Nephron progenitor cell (in vitro differentiated cells): ENCODE measurements at regions not wholly inside any gene's neighbourhood (a gene's known extent, or its start where the extent isn't known, plus 50 kb on each side); places are given as distances from the start of the nearest gene placed in this dataset.

Experiments
- DNase-seq: peaks from one replicate; pipeline ENCODE4 v3.0.0; 2021
- H3K27ac Mint-ChIP-seq: 2 replicates; pipeline ENCODE4 v1.8.0; 2021; ENCODE audit warnings: mild to moderate bottlenecking, moderate library complexity, mixed read lengths
- H3K27me3 Mint-ChIP-seq: 2 replicates; pipeline ENCODE4 v1.8.0; 2021; ENCODE audit warnings: mild to moderate bottlenecking, low read depth, mixed read lengths; ENCODE audit not compliant: poor library complexity
- H3K36me3 Mint-ChIP-seq: 2 replicates; pipeline ENCODE4 v1.8.0; 2021; ENCODE audit warnings: low read depth, mixed read lengths
- H3K4me1 Mint-ChIP-seq: 2 replicates; pipeline ENCODE4 v1.8.0; 2021; ENCODE audit warnings: mixed read lengths
- H3K4me3 Mint-ChIP-seq: 2 replicates; pipeline ENCODE4 v1.8.0; 2021; ENCODE audit warnings: mild to moderate bottlenecking, moderate library complexity, mixed read lengths
- H3K9me3 Mint-ChIP-seq: 2 replicates; pipeline ENCODE4 v1.8.0; 2021; ENCODE audit warnings: mild to moderate bottlenecking, moderate library complexity, mixed read lengths
- TF ChIP-seq, protein P1 (sequence below): fragments of 200-600 bp; sonication (generic); IDR thresholded peaks from 2 replicates; pipeline ENCODE4 v1.5.0; 2021; ENCODE audit warnings: antibody characterized with exemption

DNA sequence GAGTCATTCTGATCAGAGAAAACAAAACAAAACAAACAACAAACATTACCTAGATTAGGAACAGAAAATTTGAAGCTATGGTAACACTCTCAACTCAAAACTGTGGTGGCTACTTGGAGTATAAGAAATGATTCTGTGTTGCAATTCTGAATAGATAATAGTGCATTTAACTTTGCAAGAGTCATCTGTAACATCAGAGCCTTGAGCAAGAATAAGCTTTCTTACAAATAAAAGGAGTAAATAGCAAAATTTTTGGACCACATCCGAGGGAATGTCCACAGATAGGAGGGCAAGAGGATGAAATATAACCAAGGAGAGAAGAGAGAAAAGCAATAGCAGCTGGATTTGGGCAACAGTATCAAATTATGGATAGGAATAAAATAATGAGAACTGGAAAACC, 1090.6 kb downstream of the SLC6A15 start:
- Mint-ChIP-seq H3K9me3 (peaks cover 4% of the 10 kb centered on the region), H3K27ac (no peak overlapping the region), H3K36me3 (no peaks in the 10 kb centered on the region), H3K4me3 (no peak overlapping the region), H3K4me1 (peaks cover 6% of the 10 kb centered on the region), H3K27me3 (no peaks in the 10 kb centered on the region)
- no peak for DNase-seq
- TF ChIP-seq, protein P1, sequence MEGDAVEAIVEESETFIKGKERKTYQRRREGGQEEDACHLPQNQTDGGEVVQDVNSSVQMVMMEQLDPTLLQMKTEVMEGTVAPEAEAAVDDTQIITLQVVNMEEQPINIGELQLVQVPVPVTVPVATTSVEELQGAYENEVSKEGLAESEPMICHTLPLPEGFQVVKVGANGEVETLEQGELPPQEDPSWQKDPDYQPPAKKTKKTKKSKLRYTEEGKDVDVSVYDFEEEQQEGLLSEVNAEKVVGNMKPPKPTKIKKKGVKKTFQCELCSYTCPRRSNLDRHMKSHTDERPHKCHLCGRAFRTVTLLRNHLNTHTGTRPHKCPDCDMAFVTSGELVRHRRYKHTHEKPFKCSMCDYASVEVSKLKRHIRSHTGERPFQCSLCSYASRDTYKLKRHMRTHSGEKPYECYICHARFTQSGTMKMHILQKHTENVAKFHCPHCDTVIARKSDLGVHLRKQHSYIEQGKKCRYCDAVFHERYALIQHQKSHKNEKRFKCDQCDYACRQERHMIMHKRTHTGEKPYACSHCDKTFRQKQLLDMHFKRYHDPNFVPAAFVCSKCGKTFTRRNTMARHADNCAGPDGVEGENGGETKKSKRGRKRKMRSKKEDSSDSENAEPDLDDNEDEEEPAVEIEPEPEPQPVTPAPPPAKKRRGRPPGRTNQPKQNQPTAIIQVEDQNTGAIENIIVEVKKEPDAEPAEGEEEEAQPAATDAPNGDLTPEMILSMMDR, result no peak

DNA sequence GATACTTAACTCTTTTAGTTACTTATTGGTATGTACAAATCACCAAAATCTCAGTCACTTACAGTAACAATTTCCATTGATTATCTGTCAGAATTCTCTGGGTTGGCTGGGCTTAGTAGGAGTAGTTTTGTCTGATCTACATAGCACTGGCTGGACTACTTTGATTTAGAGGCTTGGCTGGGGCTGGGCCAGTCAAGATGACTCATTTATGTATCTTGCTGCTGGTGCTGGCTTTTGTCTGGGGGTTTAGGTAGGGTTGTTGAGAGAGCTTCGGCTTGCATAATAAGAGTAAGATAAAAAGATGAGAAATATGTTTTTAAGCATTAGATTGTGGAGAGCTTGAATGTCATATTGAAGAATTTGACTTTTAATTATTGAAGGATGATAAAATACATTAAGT, 1093.7 kb downstream of the SLC6A15 start:
- H3K4me3 Mint-ChIP-seq, result no peak overlapping the region
- H3K27ac Mint-ChIP-seq, result no peak overlapping the region
- H3K36me3 Mint-ChIP-seq, result no peaks in the 10 kb centered on the region
- peak; percentile 2 for DNase-seq
- TF ChIP-seq, protein P1, result no peak
- no peaks in the 10 kb centered on the region for H3K27me3 Mint-ChIP-seq
- H3K9me3 Mint-ChIP-seq, result peaks cover 3% of the 10 kb centered on the region
- H3K4me1 Mint-ChIP-seq, result peaks cover 6% of the 10 kb centered on the region

DNA sequence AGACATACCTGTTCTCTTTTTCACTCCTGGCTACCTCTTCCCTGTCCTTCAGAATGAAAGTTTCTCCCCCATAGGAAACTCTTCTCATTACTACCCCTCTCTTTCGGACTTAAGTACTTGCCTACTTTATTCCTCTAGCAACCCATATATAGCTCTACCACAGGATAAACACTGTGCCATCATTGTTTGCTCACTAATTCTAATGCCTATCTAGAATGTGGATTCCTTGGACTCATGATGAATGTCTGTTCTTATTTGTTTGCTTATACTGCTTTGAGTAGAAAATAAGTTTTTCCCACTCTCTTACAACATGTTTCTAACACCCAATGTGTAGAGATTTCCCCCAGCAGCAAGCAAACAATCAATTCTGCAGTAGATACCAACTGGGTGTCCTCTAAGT, 1094.9 kb downstream of the SLC6A15 start:
- Mint-ChIP-seq H3K36me3 (no peaks in the 10 kb centered on the region), H3K27me3 (no peaks in the 10 kb centered on the region), H3K9me3 (no peaks in the 10 kb centered on the region), H3K4me1 (peaks cover 6% of the 10 kb centered on the region), H3K27ac (no peak overlapping the region), H3K4me3 (no peak overlapping the region)
- no peak for DNase-seq
- TF ChIP-seq, protein P1, result no peak

DNA sequence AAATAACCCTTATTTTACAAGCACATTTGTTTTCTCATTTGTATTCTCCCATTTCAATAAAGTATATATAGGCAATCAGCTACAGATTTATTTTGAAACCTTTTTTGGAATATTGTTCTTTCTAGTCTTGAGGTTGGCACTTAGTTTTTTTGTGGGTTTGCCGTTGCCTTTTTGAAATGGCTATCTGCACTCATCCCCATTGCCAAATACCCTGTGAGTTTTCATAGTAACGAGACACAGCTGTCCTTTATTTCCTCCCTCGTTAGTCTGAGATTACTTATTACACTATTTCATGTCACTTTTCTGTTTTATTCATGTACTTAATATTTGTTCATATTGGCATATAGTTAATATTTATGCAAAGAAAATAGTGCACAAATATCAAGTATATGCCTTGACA, 1104.0 kb downstream of the SLC6A15 start:
- no peak overlapping the region for H3K4me3 Mint-ChIP-seq
- H3K27ac Mint-ChIP-seq, result no peak overlapping the region
- no peaks in the 10 kb centered on the region for H3K27me3 Mint-ChIP-seq
- no peaks in the 10 kb centered on the region for H3K36me3 Mint-ChIP-seq
- no peaks in the 10 kb centered on the region for H3K9me3 Mint-ChIP-seq
- H3K4me1 Mint-ChIP-seq, result no peaks in the 10 kb centered on the region
- TF ChIP-seq, protein P1, result no peak
- no peak for DNase-seq

DNA sequence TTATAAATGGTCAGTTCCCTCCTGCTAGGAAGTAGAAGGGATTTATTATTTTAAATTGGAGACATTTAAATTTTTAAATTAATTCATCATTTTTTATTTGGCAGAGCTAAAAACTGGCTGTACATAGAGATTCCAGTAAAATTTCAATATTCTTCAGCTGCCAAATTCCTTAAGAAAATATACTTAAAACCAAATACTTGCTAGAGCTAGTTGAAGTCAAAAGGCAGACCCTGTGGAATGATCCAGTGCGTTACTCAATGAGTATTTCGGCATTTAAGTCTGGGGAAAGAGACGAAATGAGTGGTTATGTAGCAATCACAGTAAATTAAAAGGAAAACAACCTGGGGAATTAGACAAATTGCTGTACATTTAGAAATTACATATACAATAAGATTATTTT, 1104.7 kb downstream of the SLC6A15 start:
- Mint-ChIP-seq H3K36me3 (no peaks in the 10 kb centered on the region), H3K4me1 (no peaks in the 10 kb centered on the region), H3K27ac (no peak overlapping the region), H3K4me3 (no peak overlapping the region), H3K27me3 (no peaks in the 10 kb centered on the region), H3K9me3 (no peaks in the 10 kb centered on the region)
- TF ChIP-seq, protein P1, result no peak
- DNase-seq, result no peak

DNA sequence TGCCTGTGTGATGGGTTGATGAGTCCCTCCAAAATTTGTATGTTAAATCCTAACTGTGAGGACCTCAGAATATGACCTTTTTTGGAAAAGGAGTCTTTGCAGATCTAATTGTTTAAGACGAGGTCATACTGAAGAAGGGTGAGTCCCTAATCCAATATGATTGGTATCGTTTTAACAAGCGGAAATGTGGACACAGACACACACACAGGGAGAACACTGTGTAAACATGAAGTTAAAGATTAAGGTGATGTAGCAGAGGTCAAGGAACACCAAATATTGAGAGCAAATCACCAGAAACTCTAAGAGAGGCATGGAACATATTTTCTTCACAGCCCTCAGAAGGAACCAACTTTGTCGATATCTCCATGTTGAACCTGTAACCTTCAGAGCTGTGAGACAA, 1106.7 kb downstream of the SLC6A15 start:
- DNase-seq, result no peak
- H3K9me3 Mint-ChIP-seq, result no peaks in the 10 kb centered on the region

More for the DNA sequence above, 1106.7 kb downstream of the SLC6A15 start:
- H3K36me3 Mint-ChIP-seq, result no peaks in the 10 kb centered on the region
- no peaks in the 10 kb centered on the region for H3K27me3 Mint-ChIP-seq
- TF ChIP-seq, protein P1, result no peak
- H3K4me3 Mint-ChIP-seq, result no peak overlapping the region
- no peak overlapping the region for H3K27ac Mint-ChIP-seq
- no peaks in the 10 kb centered on the region for H3K4me1 Mint-ChIP-seq
